Activated naive CD4-positive, alpha-beta T cell treated with anti-CD3 and anti-CD28 coated beads, Interleukin-2, amount 50 U/mL, for 16 hours (primary cell): ENCODE measurements at regions not wholly inside any gene's neighbourhood (a gene's known extent, or its start where the extent isn't known, plus 50 kb on each side); places are given as distances from the start of the nearest gene placed in this dataset.
"Not testable (repeated sequence)": the region's sequence is repeated elsewhere in the genome, so short reads cannot be mapped to it uniquely, and the experiment has no call there.

Experiments used
- DNase-seq: peaks from one replicate; pipeline ENCODE4 v3.0.0-alpha.2; 2020

- no peak for DNase-seq
These were observed 218.8 kb downstream of the OTUD1 start for GRCh38 chr10:23657677-23658076.

- DNase-seq = not testable (repeated sequence)
These were observed 233.0 kb downstream of the OTUD1 start for GRCh38 chr10:23671866-23672265.

GRCh38 chr10:23675585-23675984 lies 236.7 kb downstream of the OTUD1 start:
- no peak for DNase-seq

GRCh38 chr10:23676296-23676695 lies 237.4 kb downstream of the OTUD1 start:
- no peak for DNase-seq

GRCh38 chr10:23686722-23687121 lies 247.8 kb downstream of the OTUD1 start:
- no peak for DNase-seq

GRCh38 chr10:23692736-23693135 lies 253.9 kb downstream of the OTUD1 start:
- DNase-seq = no peak

GRCh38 chr10:23693501-23693901 lies 254.6 kb downstream of the OTUD1 start:
- no peak for DNase-seq

GRCh38 chr10:23693925-23694324 lies 255.1 kb downstream of the OTUD1 start:
- DNase-seq = no peak

GRCh38 chr10:23694446-23694920 lies 255.6 kb downstream of the OTUD1 start:
- DNase-seq = no peak

GRCh38 chr10:23694921-23695824 lies 256.3 kb downstream of the OTUD1 start:
- no peak for DNase-seq

GRCh38 chr10:23695825-23696420 lies 257.0 kb downstream of the OTUD1 start:
- DNase-seq = no peak

- no peak for DNase-seq
These were observed 257.6 kb downstream of the OTUD1 start for GRCh38 chr10:23696476-23696875.

- DNase-seq = peak; percentile 56
These were observed 264.1 kb downstream of the OTUD1 start for GRCh38 chr10:23702977-23703414.

GRCh38 chr10:23715363-23715762 lies 276.5 kb downstream of the OTUD1 start:
- no peak for DNase-seq

GRCh38 chr10:23717913-23718312 lies 279.0 kb downstream of the OTUD1 start:
- DNase-seq = no peak

- DNase-seq = no peak
These were observed 280.1 kb downstream of the OTUD1 start for GRCh38 chr10:23718946-23719345.

GRCh38 chr10:23723796-23724195 lies 284.9 kb downstream of the OTUD1 start:
- no peak for DNase-seq

GRCh38 chr10:23725548-23725947 lies 286.7 kb downstream of the OTUD1 start:
- DNase-seq = no peak

- DNase-seq = no peak
These were observed 303.5 kb downstream of the OTUD1 start for GRCh38 chr10:23742368-23742767.

- no peak for DNase-seq
These were observed 303.9 kb downstream of the OTUD1 start for GRCh38 chr10:23742807-23743206.

GRCh38 chr10:23754179-23754578 lies 315.3 kb downstream of the OTUD1 start:
- DNase-seq = no peak

- DNase-seq = no peak
These were observed 316.1 kb downstream of the OTUD1 start for GRCh38 chr10:23754941-23755340.

- no peak for DNase-seq
These were observed 316.7 kb downstream of the OTUD1 start for GRCh38 chr10:23755556-23755955.

GRCh38 chr10:23768281-23768680 lies 329.4 kb downstream of the OTUD1 start:
- no peak for DNase-seq
